PC-3 (cell line): ENCODE measurements at regions not wholly inside any gene's neighbourhood (a gene's known extent, or its start where the extent isn't known, plus 50 kb on each side); places are given as distances from the start of the nearest gene placed in this dataset.

Experiments used
- ATAC-seq: fragments of 200-7000 bp; cut with Tn5 transposase; 2 replicates; pipeline ENCODE4 v1.9.1; 2020; ENCODE audit warnings: mild to moderate bottlenecking, moderate library complexity
- BruUV-seq: library from RNA; stranded (reverse); fragments of 400-500 nt; replicated peaks from 2 replicates; lab custom pipeline; 2021; lab: Mats Ljungman, UMichigan
- CTCF ChIA-PET: fragments of 300-600 bp; sonication (Branson Sonifier 250); formaldehyde crosslinking; loops from one replicate; lab custom pipeline; 2022; ENCODE audit warnings: antibody characterized with exemption; lab: Charles Lee
- POLR2A ChIA-PET: fragments of 300-600 bp; sonication (Branson Sonifier 250); formaldehyde crosslinking; loops from one replicate; lab custom pipeline; 2022; ENCODE audit warnings: antibody characterized with exemption; ENCODE audit not compliant: unreplicated experiment; lab: Charles Lee
- DNase-seq: peaks from one replicate; pipeline ENCODE4 v3.0.0-alpha.2; 2015
- H2AFZ ChIP-seq: fragments of 300-600 bp; sonication (generic); 2 replicates; pipeline ENCODE4 v1.6.0; 2016; ENCODE audit warnings: antibody characterized with exemption, low read length
- H3F3A ChIP-seq: fragments of 300-600 bp; sonication (generic); one replicate; pipeline ENCODE4 v1.6.0; 2017; ENCODE audit warnings: antibody characterized with exemption, low read length, control low read depth, mild to moderate bottlenecking; ENCODE audit not compliant: unreplicated experiment
- H3K27ac ChIP-seq: fragments of 300-600 bp; sonication (generic); 2 replicates; pipeline ENCODE4 v1.5.1; 2016; ENCODE audit warnings: mild to moderate bottlenecking, low read length
- H3K27me3 ChIP-seq: fragments of 300-600 bp; sonication (generic); 2 replicates; pipeline ENCODE4 v1.6.1; 2016; ENCODE audit warnings: low read length, mixed read lengths
- H3K36me3 ChIP-seq: fragments of 300-600 bp; sonication (generic); 2 replicates; pipeline ENCODE4 v1.6.1; 2016; ENCODE audit warnings: low read depth, mixed run types, low read length, mixed read lengths
- H3K4me1 ChIP-seq: fragments of 300-600 bp; sonication (generic); 2 replicates; pipeline ENCODE4 v1.5.1; 2016; ENCODE audit warnings: low read length; ENCODE audit not compliant: insufficient read depth
- H3K4me2 ChIP-seq: fragments of 300-600 bp; sonication (generic); 2 replicates; pipeline ENCODE4 v1.6.0; 2016; ENCODE audit warnings: low read length
- H3K4me3 ChIP-seq: fragments of 300-600 bp; sonication (generic); 2 replicates; pipeline ENCODE4 v1.5.1; 2016; ENCODE audit warnings: mild to moderate bottlenecking, low read length, mixed read lengths
- H3K79me2 ChIP-seq: fragments of 300-600 bp; sonication (generic); 2 replicates; pipeline ENCODE4 v1.6.1; 2017; ENCODE audit warnings: low read length, mixed read lengths
- H3K9ac ChIP-seq: fragments of 300-600 bp; sonication (generic); 2 replicates; pipeline ENCODE4 v1.6.0; 2016; ENCODE audit warnings: mild to moderate bottlenecking, low read length
- H3K9me2 ChIP-seq: fragments of 300-600 bp; sonication (generic); replicated peaks from 2 replicates; pipeline ENCODE4 v1.6.1; 2016; ENCODE audit warnings: mixed run types, low read length, mixed read lengths
- H3K9me3 ChIP-seq: fragments of 300-600 bp; sonication (generic); 2 replicates; pipeline ENCODE4 v1.6.1; 2016; ENCODE audit warnings: low read length, mixed read lengths
- H4K20me1 ChIP-seq: fragments of 300-600 bp; sonication (generic); 2 replicates; pipeline ENCODE4 v1.6.1; 2016; ENCODE audit warnings: low read length, mixed read lengths
- CTCF ChIP-seq: fragments of 300-600 bp; sonication (generic); conservative IDR thresholded peaks from 2 replicates; pipeline ENCODE4 v1.5.1; 2017; ENCODE audit warnings: antibody characterized with exemption, low read depth, mild to moderate bottlenecking, low read length
- EZH2 ChIP-seq: fragments of 300-600 bp; sonication (generic); IDR thresholded peaks from one replicate; pipeline ENCODE4 v1.6.1; 2017; ENCODE audit warnings: antibody characterized with exemption, mild to moderate bottlenecking, low read length; ENCODE audit not compliant: unreplicated experiment
- EZH2phosphoT487 ChIP-seq: fragments of 300-600 bp; sonication (generic); IDR thresholded peaks from 2 replicates; pipeline ENCODE4 v1.6.1; 2018; ENCODE audit warnings: mild to moderate bottlenecking, antibody characterized with exemption, low read length, borderline replicate concordance
- intact Hi-C: fragments of 100-400 bp; cut with micrococcal nuclease; formaldehyde crosslinking; loops from 2 replicates; pipeline ENCODE4 v1.9.0; 2023

- H3K36me3 ChIP-seq: no peaks in the 10 kb centered on the region
- intact Hi-C loops: no loop called here
- H3K4me1 ChIP-seq: no peaks in the 10 kb centered on the region
- peaks cover 95% of the 10 kb centered on the region for H3K27me3 ChIP-seq
- H3K27ac ChIP-seq: no peak overlapping the region
- DNase-seq: no peak
- peak; percentile 89 for TF ChIP-seq EZH2
- TF ChIP-seq CTCF: no peak
- no peak for TF ChIP-seq EZH2phosphoT487
- H3K9me2 ChIP-seq: no peaks in the 10 kb centered on the region
- H3F3A ChIP-seq: no peaks in the 10 kb centered on the region
- no peaks in the 10 kb centered on the region for H3K9me3 ChIP-seq
- no peak overlapping the region for H3K4me2 ChIP-seq
- ChIA-PET POLR2A (no interaction called here), CTCF (no interaction called here)
- ATAC-seq: no peak
- H4K20me1 ChIP-seq: no peaks in the 10 kb centered on the region
- peak overlapping the region; percentile 32; the same call in 1 of the 2 replicates for H2AFZ ChIP-seq
- H3K9ac ChIP-seq: no peak overlapping the region
- no TSS peak for BruUV-seq
- H3K79me2 ChIP-seq: no peaks in the 10 kb centered on the region
- no peak overlapping the region for H3K4me3 ChIP-seq
These were observed 421.7 kb downstream of the VRK1 start for GRCh38 chr14:97218691-97219430.

- no peak overlapping the region for H3K4me2 ChIP-seq
- ATAC-seq (peak; percentile 32; the same call in 1 of the 2 replicates), DNase-seq (no peak)
- intact Hi-C loops: no loop called here
- H3K36me3 ChIP-seq: no peaks in the 10 kb centered on the region
- no peak overlapping the region for H3K9ac ChIP-seq
- H3K27ac ChIP-seq: no peak overlapping the region
- ChIA-PET CTCF (interaction anchor here (0.6 kb wide), 1 partner anchor 34 kb away, joined by 3 read pairs; no protein-coding TSS in a partner anchor), POLR2A (no interaction called here)
- no peak overlapping the region for H2AFZ ChIP-seq
- no peaks in the 10 kb centered on the region for H3K9me2 ChIP-seq
- H3K27me3 ChIP-seq: peaks cover 95% of the 10 kb centered on the region
- TF ChIP-seq CTCF (no peak), EZH2 (no peak), EZH2phosphoT487 (no peak)
- H3K4me1 ChIP-seq: no peaks in the 10 kb centered on the region
- no peaks in the 10 kb centered on the region for H4K20me1 ChIP-seq
- no peaks in the 10 kb centered on the region for H3F3A ChIP-seq
- no peaks in the 10 kb centered on the region for H3K9me3 ChIP-seq
- H3K79me2 ChIP-seq: no peaks in the 10 kb centered on the region
- BruUV-seq: no TSS peak
- H3K4me3 ChIP-seq: no peak overlapping the region
These were observed 422.3 kb downstream of the VRK1 start for GRCh38 chr14:97219431-97220017.
